Stimulated activated CD4-positive, alpha-beta T cell treated with anti-CD3 and anti-CD28 coated beads, Interleukin-12 subunit alpha, Interleukin-12 subunit beta, amount 100 ng/mL, for 48 hours (primary cell): ENCODE measurements at regions not wholly inside any gene's neighbourhood (a gene's known extent, or its start where the extent isn't known, plus 50 kb on each side); places are given as distances from the start of the nearest gene placed in this dataset.

ENCODE experiments used
- DNase-seq, 3 donors: peaks; one replicate each; pipeline ENCODE4 v3.0.0-alpha.2; 2020; ENCODE audit warnings: low read depth in 2 of 3, low spot score in 1 of 3

DNA sequence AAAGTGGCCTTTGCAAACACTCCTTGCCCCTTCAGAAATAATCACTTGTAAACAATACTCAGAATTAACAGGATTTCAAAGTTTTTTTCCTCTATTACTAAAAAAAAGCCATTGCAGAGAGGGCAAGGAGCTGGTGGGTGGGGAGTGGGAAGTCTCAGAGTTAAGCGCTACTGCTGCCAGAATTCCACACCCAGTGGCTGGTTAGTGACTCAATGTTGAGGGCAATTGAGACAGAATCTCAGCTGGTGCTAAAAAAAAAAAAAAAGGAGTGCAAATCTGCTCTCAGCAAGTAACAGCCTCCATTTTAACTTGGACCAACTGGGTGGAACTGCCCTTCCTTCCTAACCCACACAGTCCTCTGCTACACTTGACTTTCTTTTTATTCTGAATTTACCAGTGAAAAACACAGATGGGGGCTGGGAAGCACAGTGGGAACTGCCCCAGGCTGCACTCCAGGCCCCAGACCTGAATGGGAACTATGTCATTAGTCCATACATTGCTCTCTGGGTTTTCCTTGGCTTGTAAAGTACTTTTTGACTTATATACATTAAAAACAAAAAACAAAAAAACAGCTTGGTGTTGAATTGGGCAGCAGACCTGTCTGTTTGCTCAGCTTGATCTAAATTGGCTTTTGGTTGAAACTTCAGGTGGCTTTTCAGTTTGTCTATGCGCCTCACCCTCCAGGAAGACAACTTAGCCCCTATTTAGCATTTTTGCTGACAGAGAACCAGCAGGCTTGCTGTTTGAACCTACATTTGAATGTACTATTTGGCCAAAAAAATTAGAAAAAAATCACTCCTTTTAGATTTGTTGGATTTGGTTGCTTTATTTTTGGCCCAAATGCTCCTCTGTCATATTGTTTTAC is 357.8 kb upstream of the TBL1XR1 start:
- DNase-seq, result peak in 1 of 3 donors; percentile 2

DNA sequence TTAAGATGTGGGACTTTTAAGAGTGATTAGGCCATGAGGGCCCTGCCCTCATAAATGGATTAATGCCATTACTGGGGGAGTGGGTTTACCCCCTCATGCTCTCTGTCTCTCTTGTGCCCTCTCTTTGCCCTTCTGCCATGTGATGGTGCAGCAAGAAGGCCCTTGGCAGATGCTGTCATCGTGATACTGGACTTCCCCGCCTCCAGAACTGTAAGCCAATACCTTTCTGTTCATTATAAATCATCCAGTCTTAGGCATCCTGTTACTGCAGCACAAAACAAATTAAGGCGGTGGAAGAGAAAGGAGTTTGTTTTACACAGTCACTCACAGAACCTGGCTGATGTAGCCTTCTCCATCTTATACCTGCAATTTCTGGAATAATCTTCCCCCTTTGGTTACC is 360.3 kb upstream of the TBL1XR1 start:
- DNase-seq, result no peak

DNA sequence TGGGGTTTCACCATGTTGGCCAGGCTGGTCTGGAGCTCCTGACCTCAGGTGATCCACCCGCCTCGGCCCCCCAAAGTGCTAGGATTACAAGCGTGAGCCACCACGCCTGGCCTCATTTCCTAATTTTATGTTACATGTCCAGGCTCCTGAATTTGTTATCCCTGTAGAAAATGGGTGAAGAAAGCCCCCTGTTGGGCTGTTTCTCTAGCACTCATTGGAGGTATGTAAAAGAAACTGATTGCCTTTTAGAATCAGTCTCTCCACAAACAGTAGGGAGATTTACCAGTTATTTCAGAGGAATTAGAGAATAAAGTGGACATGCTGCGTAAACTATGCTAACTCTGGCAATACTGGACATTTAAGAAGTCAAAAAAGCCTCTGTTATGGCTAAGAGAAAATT is 364.1 kb upstream of the TBL1XR1 start:
- DNase-seq, result no peak

DNA sequence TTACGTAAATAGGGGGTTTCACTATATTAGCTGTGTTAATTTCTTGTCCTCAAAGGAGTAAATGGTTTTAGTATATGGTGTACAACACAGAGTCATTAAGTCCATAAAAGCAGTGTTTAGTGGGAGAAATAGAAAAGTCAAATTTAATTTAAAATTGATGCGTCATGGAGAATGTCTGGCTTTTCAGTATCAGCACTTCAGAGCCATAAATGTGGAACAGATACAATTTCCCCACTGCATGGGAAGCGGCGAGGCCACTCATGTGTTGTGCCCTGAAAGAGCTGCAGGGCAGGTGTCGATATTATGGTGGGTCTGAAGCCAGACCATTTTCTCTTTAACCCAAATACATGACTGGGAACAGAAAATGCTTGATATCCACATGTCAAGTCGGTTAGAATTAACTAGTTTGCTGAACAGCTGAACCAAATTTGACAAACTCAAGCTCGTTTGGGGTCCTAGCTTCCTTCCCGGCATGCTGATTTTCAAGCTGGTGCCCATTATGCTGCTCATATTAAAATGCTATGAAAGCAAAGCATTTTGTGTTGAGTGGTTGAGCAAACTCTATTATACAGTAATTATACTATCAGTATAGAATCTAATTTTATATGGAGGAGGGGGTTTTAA is 364.6 kb upstream of the TBL1XR1 start:
- no peak for DNase-seq

DNA sequence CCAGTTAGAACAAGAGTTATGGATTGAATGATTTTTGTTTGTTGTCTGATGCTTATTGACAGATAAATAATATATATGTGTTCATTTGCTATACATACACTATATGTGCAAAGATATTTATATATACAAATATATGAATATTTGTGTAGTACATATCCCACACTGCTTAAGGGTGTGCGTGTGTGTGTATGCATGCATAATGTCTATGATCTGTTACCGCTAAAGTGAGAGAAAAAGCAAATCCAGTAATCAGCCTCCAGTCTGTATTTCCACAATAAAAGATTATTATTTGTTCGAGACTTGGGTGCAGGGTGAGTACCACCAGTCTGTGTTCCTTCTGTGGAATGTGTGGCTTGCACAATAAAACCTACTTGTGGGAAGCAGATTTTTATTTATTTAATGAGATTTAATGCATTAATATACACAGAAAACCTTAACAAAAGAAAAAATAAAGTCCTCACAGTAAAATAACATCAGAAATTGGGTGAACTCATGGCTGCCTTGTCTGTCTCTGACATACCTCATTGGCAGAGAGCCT is 366.0 kb upstream of the TBL1XR1 start:
- no peak for DNase-seq

DNA sequence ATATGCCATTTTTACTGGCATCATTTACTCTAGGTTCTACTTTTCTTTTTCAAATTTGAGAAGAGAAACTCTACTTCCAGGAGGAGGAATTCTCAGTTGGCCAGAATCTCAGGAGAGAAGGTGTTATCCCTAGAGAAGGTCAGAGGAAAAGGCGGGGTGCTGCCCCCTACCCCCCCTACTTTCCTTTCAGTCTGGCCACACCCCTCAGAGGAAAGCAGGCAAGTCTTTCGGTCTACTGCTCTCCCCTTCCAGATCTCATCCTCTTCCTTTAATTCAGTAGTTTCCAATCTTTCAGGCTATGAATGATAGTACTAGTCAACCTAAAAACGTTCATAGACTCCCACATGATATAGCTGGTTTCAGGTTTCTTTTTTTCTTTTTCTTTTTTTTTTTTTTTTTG is 366.5 kb upstream of the TBL1XR1 start:
- DNase-seq, result no peak

DNA sequence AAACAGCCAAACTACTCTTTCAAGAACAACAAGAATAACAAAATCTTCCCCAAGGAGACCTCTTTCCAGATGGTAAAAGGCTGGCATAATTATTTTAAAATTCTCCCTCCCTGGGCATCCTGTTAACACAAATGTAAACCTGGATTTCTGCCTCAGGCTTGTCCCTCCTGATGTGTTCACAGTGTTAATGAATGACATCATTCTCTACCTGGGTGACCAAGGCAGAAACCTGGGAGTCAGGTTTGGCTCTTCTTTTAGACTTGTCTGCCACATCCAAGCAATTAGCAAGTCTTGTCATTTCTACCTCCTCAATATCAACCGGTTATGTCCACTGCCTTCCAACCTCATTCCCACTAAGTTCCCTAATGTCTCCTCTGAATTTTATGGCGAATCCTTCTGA is 368.7 kb upstream of the TBL1XR1 start:
- no peak for DNase-seq

DNA sequence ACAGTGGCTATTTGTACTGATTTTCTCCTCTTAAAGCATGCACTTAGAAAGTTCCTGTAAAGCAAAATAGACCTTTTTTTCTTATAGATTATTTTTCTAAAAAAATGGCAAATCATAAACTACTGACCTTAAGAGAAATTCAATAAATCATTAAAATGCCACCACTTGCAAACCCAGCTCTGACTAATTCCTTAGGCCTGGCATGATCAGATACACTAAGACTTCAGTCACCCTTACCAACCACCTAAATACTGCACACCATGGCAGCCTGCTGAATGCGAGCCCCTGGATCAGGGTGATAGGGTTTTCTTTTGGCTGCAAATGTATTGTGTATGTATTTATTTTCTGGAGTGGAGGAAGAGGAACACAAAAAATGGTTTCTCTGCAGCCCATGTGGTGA is 370.6 kb upstream of the TBL1XR1 start:
- no peak for DNase-seq

DNA sequence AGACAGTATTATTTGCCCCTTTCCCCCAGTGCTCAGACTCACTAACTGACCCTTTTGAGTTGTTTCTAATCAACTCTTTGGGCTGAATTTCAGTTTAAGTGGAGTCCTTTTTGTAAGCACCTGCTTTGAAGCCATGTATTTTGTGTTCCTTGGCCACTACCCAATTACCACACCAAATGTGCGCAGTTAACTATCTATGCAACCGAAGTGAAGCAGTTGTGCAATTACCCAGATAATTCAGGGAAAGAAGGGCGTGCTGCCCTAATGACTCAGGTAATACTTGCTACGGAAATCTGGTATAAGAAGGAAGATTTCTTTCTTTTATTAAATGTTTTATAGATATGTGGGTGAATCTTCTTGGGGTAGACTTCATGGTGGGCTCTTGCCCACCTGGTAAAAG is 371.9 kb upstream of the TBL1XR1 start:
- no peak for DNase-seq

DNA sequence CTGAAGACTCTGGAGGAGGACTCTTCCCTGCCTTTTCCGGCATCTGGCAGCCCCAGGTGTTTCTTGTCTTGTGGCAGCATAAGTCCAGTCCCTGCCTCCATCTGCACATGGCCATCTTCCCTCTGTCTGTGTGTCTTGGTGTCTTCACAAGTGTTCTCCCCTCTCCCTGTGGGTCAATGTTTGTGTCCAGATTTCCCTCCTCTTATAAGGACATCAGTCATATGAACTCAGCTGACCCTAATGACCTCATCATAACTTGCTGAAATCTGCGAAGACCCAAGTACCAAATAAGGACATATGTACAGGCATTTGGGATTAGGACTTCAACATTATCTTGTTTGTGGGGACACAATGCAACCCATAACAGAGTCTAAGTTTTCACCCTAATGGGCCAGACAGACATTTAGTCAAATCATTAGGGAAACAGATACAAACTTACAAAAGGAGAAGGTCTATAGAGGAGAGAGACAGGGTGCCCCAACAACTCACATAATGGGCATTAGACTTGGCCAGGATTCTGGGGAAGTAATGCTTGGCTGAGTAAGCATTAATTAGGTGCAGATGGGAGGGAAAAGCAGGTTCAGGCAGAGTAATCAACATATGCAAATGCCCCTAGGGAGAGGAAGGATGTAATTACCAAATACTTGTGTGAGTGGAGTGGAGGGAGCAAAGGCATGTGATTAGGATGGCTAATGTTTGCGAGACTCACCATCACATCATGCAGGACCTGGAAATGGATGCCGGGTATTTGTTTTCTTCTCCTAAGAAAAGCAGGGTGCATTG is 372.8 kb upstream of the TBL1XR1 start:
- DNase-seq, result no peak

DNA sequence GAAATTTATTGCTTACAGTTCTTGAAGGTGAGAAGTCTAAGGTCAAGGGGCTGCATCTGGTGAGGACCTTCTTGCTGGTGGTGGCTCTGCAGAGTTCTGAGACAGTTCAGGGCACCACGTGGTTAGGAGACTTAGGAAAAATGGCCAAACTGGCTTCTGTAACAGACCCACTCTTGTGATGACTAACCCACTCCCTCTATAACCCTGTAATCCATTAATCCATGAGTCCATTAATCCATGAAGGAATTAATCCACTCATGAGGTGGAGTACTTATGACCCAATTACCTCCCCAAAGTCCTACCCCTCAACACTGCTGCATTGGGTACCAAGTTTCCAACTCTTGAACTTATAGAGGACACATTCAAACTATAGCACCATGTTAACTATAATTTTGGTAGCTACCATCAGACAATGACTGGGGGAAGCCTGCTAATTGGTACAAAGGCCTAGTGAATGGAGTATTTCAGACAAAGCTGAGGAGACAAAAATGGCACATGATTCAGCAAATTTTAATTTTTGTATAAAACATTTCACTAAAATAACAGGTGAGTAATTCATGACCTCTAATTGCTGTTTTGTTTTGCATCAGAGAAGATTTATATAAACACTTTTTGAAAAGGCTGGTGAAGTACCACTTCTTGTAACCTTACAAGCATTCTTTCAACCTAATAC is 374.1 kb upstream of the TBL1XR1 start:
- no peak for DNase-seq

DNA sequence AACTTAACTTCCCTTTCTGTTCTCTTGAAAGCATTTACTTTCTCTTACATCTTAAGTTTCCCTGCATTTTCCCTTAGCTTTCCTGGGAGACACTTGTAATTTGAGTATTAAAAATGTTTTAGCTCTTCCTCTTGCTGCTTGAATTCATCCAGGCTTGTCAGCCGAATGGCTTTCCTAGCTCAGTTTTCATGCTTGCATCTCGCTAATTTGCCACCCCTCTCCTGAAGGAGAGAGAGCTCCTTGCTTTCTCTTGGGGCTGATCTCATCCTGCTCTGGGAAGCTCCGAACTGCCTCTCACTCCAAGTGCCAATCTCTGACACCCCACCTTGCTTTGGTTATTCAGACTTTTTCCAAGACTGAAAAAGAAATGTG is 374.6 kb upstream of the TBL1XR1 start:
- DNase-seq, result no peak

DNA sequence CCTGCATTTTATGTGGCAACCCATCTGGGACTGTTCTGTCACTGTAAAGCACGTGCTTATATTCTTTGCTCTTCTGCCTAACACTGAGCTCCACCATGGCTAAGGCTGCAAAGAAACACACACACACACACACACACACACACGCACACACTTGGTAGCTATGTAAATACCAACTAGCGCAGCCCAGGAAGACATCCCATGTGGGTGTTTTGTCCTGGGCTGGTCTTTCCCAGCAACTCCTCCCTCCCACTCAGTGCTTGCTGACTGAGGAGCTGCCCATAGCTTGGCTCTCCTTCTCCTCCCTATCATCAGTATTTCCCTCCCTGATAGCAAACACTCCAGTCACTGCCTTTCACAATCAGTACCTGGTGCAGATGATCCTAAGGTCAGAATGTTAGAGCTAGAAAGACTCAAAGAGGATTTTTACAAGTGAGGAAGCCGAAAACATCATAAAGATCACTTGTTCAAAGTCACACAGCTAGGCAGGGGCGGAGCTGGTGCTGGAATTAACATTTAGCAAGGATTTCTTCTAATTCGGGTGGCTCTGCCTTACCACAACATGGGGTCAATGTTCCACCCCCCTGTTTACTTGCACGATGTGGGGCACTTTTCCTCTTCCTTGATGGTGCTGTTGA is 377.1 kb upstream of the TBL1XR1 start:
- DNase-seq, result no peak

DNA sequence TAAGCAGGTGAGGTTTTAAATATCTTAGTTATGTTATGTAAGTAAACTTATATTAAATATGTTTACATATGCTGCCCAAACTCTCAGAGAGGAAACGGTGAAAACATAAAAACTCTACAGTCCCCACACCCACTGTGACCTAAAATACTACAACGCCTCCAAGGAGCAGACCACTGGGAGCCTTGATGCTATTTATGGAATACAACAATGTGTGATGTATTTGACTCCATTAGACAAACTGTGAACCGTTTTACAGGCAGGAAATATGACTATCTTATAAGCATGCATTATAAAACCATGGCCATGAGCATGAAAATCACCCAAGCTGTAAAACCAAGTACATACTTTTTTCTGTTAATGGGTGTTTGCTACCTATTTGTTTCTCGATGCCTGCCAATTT is 379.5 kb upstream of the TBL1XR1 start:
- DNase-seq, result no peak

DNA sequence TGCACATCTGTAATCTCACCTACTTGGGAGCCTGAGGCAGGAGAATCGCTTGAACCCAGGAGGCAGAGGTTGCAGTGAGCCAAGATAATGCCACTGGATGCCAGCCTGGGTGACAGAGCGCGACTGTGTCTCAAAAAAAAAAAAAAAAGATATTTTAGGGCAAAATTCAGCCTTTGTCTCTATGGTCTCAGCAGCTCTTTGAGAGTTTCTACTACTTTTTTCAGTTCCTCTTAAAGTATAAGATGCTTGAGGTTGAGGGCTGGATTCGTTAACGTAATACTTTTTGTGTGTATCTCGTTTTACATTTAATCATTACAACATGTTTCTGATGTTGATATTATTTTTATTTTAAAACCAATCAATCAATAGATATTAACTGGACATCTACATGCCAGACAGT is 381.2 kb upstream of the TBL1XR1 start:
- no peak for DNase-seq

DNA sequence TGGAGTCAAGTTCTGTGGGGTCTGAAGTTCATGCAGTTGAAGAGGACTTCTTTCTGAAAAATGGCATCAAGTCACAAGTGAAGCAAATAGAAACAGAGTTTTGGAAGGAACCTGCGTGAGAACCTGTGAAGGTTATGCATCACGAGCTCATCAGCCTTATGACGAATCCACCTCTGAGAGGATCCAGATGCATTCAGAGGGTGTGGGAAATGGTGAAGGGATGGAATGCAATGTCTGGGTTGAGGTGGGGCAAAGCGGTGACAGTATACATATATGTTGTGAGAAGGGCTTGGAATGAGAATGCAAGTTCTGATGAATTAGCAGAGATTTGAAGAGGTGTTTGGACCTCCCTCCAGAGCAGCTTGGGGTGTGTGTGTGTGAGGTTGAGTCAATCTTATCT is 382.1 kb upstream of the TBL1XR1 start:
- no peak for DNase-seq

DNA sequence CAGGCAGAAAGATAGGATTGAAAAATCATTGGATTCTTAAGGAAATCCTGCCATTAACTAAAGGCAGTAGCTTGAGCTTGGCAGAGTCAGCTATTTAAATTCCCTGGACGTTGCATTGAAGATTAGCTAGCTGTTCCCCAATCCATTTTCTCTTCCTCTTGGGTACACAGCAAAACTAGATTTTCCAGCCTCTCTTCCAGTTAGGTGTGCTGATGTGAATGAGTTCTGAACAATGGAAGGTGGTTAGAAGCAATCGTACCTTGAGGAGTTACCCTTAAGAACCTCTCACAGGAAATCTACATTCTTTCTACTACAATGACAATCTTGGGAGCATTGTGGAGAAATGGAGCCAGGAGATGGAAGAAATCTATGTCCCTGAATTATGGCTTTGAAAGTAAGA is 383.2 kb upstream of the TBL1XR1 start:
- DNase-seq, result no peak

DNA sequence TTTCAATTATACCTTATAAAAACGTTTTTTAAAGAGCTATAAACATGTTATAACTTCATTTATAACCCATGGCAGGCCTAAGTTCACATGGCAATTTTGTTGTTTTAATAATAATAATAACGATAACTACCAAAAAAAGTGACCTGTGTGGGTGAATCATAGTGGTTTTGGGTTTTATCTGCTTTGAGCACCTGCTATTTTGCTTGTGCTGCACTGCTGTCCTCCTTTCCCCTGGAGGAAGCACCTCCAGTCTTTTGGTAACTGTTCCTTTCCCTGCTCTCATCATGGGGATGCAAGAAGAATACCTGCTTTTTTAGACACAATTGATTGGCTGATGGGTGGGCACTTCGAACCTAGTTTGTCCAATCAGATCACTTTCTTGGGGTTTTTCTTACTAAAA is 388.0 kb upstream of the TBL1XR1 start:
- DNase-seq, result no peak

DNA sequence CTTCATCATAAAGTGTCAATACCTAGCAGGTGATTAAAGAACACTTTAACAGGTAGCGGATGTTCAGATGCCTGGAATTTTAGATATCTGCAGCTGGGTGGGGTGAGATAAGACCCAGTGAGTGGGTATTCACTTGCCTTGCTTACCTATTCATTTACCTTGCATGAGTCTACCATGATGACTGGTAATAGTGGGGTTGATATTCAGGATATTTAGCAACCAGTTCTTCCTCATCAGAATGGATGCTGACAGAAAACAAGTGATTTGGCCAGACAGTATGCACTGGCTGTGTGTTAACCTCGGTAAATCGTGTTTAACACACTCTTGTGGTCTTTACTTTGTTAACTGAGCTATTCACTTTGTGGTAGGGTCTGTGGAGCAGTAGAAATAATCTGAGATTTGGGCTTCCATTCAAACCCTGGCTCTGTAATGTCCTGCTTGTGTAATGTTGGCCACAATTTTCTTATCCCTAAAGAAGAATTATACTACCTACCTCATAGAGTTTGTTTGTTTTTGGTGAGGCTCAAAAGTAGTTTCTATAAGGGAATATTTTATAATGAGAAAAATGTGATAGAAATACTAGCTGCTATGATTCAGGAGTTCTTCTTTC is 391.9 kb upstream of the TBL1XR1 start:
- DNase-seq, result no peak

DNA sequence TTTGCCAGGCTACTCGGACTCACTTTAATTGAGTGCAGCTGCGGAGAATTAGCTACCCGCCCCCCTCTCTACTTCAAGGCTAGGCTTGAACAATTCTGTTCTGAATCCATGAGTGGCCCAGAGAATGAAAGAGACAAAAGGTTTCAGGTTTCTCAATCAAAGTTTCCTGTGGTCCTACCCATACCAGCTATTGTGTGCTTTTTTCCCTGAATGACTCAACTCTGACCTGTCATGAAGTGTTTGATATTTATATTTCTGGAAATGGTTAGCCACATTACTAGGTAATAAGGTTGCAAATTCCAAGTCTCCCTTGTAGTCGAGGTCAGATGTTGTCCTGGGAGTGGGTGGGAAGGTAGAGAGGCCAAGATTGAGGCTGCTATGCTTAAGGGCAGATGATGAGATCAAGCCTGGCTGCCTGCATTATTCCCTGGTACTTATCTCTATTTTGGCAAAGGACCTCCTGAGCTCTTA is 392.7 kb upstream of the TBL1XR1 start:
- DNase-seq, result no peak
